ENCODE measurements at regions not wholly inside any gene's neighbourhood (a gene's known extent, or its start where the extent isn't known, plus 50 kb on each side); places are given as distances from the start of the nearest gene placed in this dataset.

DNA sequence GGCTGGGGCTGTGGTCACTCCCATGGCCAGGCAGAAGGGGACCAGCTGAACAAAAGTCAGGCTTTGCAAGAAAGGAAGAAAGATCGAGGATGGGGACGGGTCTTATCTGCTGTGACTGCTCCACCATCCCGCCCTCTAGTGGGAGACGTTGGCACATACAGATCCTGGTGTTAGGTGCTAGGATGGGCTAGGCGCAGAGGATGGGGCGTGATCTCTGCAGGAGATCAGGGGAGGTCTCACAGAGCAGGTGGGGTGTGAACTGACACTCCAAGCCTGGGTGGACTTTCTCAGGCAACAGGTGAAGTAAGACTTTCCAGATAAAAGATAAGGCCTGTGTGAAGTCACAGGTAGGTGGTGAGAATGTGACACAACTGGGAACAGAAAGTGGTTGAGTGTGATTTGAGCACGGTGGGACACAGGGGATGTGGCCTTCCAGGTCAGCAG, 141.9 kb upstream of the SMAD3 start (continued):
- TF ChIP-seq PHTF2 (CRISPR knock-in tag; IDR thresholded peaks at IDR 0.05), result no peak
- no peak for TF ChIP-seq HEY1 (CRISPR knock-in tag; IDR thresholded peaks at IDR 0.05; ENCODE audit: borderline replicate concordance)
- TF ChIP-seq, protein P1, sequence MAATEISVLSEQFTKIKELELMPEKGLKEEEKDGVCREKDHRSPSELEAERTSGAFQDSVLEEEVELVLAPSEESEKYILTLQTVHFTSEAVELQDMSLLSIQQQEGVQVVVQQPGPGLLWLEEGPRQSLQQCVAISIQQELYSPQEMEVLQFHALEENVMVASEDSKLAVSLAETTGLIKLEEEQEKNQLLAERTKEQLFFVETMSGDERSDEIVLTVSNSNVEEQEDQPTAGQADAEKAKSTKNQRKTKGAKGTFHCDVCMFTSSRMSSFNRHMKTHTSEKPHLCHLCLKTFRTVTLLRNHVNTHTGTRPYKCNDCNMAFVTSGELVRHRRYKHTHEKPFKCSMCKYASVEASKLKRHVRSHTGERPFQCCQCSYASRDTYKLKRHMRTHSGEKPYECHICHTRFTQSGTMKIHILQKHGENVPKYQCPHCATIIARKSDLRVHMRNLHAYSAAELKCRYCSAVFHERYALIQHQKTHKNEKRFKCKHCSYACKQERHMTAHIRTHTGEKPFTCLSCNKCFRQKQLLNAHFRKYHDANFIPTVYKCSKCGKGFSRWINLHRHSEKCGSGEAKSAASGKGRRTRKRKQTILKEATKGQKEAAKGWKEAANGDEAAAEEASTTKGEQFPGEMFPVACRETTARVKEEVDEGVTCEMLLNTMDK (IDR thresholded peaks at IDR 0.05; ENCODE audit: borderline replicate concordance, insufficient read depth, low read depth, low read length, poor library complexity, severe bottlenecking), result peak; percentile 33
- no peak for TF ChIP-seq MAX (CRISPR knock-in tag; IDR thresholded peaks at IDR 0.05)
- TF ChIP-seq TOE1 (IDR thresholded peaks at IDR 0.05; ENCODE audit: borderline replicate concordance), result no peak
- no peak for TF ChIP-seq TOE1 (CRISPR knock-in tag; IDR thresholded peaks at IDR 0.05; ENCODE audit: borderline replicate concordance, low read depth)
- TF ChIP-seq ZBTB12 (CRISPR knock-in tag; IDR thresholded peaks at IDR 0.05), result no peak
- no peak for TF ChIP-seq EP300 (IDR thresholded peaks at IDR 0.05; ENCODE audit: low read length)
- TF ChIP-seq ZNF75A (CRISPR knock-in tag; IDR thresholded peaks at IDR 0.05), result no peak
- 0 out of 4 replicates have a peak, but pooled peaks of 1 of the 2 experiments have one; percentile 27 for TF ChIP-seq RCOR1 (IDR thresholded peaks at IDR 0.05; ENCODE audit: borderline replicate concordance in 1 of 2, low read depth in 2 of 2, low read length in 2 of 2)
- no peak for TF ChIP-seq PPARD (CRISPR knock-in tag; IDR thresholded peaks at IDR 0.05)
- TF ChIP-seq, protein P2, sequence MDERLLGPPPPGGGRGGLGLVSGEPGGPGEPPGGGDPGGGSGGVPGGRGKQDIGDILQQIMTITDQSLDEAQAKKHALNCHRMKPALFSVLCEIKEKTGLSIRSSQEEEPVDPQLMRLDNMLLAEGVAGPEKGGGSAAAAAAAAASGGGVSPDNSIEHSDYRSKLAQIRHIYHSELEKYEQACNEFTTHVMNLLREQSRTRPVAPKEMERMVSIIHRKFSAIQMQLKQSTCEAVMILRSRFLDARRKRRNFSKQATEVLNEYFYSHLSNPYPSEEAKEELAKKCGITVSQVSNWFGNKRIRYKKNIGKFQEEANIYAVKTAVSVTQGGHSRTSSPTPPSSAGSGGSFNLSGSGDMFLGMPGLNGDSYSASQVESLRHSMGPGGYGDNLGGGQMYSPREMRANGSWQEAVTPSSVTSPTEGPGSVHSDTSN (CRISPR knock-in tag; IDR thresholded peaks at IDR 0.05; ENCODE audit: low read depth), result no peak
- TF ChIP-seq, protein P2 (tag; conservative IDR thresholded peaks at IDR 0.05; ENCODE audit: low read depth), result no peak
- TF ChIP-seq ZSCAN32 (CRISPR knock-in tag; IDR thresholded peaks at IDR 0.05), result no peak
- no peak for TF ChIP-seq ZNF274 (IDR thresholded peaks at IDR 0.05; ENCODE audit: borderline replicate concordance, low read depth, low read length)
- no peak for TF ChIP-seq ETS2 (tag; IDR thresholded peaks at IDR 0.05; ENCODE audit: borderline replicate concordance, poor library complexity, severe bottlenecking)
- no peak for TF ChIP-seq ZNF586 (CRISPR knock-in tag; conservative IDR thresholded peaks at IDR 0.05)
- TF ChIP-seq HMBOX1 (IDR thresholded peaks at IDR 0.05), result no peak
- TF ChIP-seq VEZF1 (CRISPR knock-in tag; IDR thresholded peaks at IDR 0.05), result no peak
